Renal cortical epithelial cell (primary cell): ENCODE measurements at regions not wholly inside any gene's neighbourhood (a gene's known extent, or its start where the extent isn't known, plus 50 kb on each side); places are given as distances from the start of the nearest gene placed in this dataset.
"Not testable (repeated sequence)": the region's sequence is repeated elsewhere in the genome, so short reads cannot be mapped to it uniquely, and the experiment has no call there.

ENCODE experiments used
- DNase-seq: peaks from one replicate; pipeline ENCODE4 v3.0.0-alpha.2; 2011; ENCODE audit warnings: low read depth

GRCh38 chr22:23394525-23395326 lies 185.4 kb downstream of the IGLL1 start:
- DNase-seq, result no peak

- DNase-seq, result no peak
These were observed 186.3 kb downstream of the IGLL1 start for GRCh38 chr22:23393721-23394320.

- not testable (repeated sequence) for DNase-seq
These were observed 186.9 kb downstream of the IGLL1 start for GRCh38 chr22:23393199-23393598.

- DNase-seq, result no peak
These were observed 187.5 kb downstream of the IGLL1 start for GRCh38 chr22:23392420-23393121.

- DNase-seq, result no peak
These were observed 189.1 kb downstream of the IGLL1 start for GRCh38 chr22:23391022-23391421.

DNA sequence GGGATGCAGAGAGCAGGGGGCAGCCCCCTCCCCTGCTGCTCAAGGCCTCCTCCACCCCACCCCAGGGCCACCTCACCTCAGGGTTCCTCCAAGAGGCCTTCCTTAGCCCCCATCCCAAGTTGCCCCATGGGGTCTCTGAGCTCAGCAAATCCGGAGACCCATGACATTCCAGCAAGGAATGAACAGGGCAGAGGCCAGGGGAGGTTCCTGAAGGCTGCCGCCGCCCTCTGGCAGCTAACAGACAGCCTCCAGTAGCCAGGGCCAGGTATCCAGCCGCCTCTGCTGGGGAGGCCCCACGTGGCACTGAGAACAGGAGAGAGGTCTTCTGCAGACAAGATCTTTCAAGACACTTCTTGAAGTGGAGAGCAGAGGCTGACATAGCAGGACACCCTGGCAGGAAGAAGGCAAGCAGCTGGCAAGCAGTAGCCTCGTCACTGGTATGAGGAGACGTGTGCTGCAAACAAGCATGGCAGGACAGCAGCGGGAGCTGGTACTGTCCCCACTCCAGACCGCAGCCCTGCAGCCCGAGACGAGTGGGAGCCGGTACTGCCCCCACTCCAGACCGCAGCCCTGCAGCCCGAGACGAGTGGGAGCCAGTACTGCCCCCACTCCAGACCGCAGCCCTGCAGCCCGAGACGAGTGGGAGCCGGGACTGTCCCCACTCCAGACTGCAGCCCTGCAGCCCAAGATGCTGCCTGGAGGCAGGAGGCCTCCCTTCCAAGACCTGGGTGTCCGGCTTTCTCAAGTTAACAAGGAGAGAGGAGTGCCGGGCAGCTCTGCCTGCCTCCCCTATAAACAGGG lies 190.6 kb downstream of the IGLL1 start:
- DNase-seq, result no peak

DNA sequence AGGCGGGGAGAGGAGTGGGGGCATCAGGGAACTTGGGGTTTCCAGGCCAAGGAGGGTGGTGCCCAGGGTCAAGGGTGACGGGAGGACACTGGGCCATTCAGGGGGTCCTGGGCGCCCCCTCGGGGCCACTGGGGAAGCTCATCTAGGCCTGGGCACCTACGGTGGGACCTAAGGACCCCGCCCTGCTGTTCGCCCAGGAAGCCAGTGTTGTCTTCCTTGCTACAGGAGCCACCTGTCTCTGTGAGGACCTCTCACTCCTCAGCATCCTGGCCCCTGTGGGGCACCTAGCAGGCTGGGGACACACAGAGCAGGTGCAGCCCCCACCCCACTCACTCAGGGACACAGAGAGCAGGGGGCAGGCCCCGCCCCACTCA lies 191.6 kb downstream of the IGLL1 start:
- no peak for DNase-seq

- DNase-seq, result no peak
These were observed 192.1 kb downstream of the IGLL1 start for GRCh38 chr22:23387827-23388516.

DNA sequence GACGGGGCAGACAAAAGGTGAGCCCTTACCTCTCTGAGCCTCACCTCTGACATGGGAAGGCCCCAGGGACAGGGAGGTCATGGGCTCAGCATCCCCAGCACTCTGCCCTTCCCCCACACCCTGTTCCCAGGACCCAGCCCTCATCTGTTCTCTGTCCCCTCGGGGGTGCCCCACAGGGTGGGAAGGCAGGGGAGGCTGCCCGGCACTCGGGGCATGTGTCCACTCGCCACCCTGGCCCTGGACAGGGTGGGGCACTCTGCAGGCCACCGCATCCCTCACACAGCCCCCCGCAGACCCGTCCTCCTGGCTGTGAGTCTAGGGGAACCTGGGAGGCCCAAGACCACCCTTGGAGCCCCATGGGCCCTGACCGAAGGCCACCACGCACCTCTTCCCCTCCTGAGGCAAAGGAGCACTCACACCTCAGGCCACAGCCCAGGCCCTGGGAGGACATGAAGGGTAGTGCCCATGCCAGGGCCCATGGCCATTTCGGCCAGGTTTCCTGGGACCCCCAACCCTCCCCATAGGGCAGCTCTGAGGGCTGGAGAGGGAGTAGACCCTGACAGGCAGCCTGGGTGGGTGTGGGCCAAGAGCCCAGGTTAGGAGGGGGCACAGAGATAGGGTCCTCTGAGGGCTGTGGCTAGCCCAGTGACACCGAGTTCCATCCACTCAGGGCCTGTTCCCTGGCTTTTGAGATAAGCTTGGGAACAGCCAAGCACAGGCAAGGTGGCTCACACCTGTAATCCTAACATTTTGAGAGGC lies 193.1 kb downstream of the IGLL1 start:
- DNase-seq, result no peak

- DNase-seq, result peak; percentile 56
These were observed 194.1 kb downstream of the IGLL1 start for GRCh38 chr22:23385678-23386631.

DNA sequence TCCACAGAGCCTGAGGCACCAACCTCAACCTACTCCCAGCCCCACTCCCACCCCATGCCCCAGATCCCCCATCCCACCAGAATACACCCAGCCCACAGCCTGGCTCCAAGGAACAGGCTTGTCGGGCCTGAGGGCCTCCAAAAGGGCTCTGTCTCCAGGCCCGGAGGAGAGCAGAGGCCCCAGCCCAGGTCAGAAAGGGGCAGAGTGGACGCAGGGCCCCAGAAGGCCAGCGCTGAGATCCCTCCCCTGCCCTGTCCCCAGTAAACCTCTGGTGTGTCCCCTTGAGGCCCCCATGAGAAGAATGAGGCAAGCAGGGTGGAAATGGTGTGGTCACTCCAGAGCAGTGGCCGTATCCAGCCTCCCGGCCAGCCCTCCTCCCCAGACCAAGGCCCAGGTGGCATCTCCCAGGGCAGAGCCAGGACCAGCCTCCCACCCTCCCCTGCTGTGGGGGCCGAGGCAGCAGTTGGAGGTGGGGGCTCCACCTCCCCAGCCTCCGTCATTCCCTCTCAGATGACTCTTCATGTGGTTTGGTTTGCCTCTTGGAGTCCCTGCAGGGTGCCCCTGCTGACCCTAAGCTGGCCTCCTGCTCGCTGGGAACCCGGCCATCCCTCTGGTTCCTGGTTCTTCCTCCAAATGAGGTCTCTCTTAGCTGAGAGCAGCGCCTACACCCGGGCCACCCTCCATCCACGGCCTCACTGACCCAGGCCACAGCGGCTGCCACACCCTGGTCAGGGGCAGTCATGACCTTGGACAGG lies 195.0 kb downstream of the IGLL1 start:
- DNase-seq, result no peak

DNA sequence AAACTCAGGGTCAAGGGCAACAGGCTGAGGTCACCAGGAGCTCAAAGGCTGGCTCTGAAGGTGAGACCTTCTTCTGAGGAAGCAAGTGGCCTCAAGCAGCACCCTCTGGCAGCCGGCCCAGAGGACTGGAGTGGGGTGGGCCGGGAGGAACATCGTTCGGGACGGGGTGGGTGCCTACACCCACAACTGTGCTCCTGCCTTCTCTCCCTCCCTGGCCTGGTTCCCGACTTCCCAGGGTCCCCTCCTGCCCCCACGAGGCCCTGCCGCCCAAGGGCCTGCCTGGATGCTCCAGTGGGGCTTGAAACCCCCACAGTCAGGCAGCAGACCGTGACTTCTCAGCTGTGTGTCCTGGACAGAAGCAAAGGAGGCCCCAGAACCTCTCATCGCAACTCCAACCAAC lies 195.7 kb downstream of the IGLL1 start:
- no peak for DNase-seq

DNA sequence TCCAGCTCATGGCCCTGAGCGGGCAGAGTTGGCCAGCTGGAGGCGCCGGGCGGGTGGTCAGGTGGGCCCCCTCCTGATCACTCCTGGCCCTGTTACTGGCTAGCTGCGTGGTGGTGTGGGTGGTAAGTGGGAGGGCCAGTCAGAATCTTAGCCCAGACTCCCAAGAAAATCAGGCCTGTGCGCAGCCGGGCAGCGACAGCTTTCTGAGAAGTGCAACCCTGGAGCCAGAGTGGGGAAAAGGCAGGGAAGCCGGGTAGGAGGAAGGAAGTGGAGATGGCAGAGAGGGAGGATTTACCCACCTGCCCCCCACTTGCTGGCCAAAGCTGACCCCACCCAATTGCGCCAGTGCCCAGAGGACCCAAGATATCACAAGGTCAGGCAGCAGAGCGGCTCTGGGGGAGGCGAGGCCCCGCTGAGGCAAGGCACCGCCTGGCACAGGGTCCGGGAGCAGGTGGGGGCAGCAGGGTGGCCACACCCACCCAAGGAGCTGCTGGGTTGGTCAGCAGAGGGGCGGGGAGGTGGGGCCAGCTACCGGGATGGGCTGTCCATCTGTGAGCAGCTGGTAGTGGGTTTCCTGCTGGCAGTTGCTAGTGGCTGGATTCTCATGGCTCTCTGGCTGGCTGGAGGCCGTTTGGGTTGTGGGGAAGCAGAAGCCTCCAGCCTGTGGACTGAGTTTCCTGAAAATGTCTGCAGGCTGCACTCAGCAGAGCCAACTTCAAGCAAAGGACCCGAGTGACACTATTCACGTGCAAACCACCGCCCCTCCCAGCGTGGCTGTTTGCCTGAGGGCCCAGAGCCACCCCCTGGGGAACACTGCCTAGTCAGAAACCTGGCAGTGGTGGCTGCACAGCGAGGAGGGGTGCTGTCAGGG lies 196.4 kb downstream of the IGLL1 start:
- no peak for DNase-seq

- DNase-seq, result no peak
These were observed 197.5 kb downstream of the IGLL1 start for GRCh38 chr22:23382428-23383218.

- no peak for DNase-seq
These were observed 198.2 kb downstream of the IGLL1 start for GRCh38 chr22:23381661-23382427.

- DNase-seq, result no peak
These were observed 199.2 kb downstream of the IGLL1 start for GRCh38 chr22:23380911-23381310.
